Activated CD8-positive, alpha-beta T cell treated with anti-CD3 and anti-CD28 coated beads for 36 hours (primary cell): ENCODE measurements at regions not wholly inside any gene's neighbourhood (a gene's known extent, or its start where the extent isn't known, plus 50 kb on each side); places are given as distances from the start of the nearest gene placed in this dataset.

Experiments used
- ATAC-seq: fragments of 200-7000 bp; cut with Tn5 transposase; one replicate; pipeline ENCODE4 v1.10.0; 2021; ENCODE audit warnings: mild to moderate bottlenecking, moderate library complexity
- CTCF ChIA-PET: fragments of 350-600 bp; sonication (Branson Sonifier 250); formaldehyde crosslinking; loops from one replicate; lab custom pipeline; 2021; ENCODE audit warnings: antibody characterized with exemption; lab: Charles Lee
- POLR2A ChIA-PET: fragments of 350-600 bp; sonication (Branson Sonifier 250); formaldehyde crosslinking; loops from one replicate; lab custom pipeline; 2021; ENCODE audit warnings: antibody characterized with exemption; lab: Charles Lee
- DNase-seq: peaks from one replicate; pipeline ENCODE4 v3.0.0-alpha.2; 2020
- H3K27ac Mint-ChIP-seq: one replicate; pipeline ENCODE4 v1.8.0; 2021; ENCODE audit warnings: mild to moderate bottlenecking, mixed read lengths
- H3K27me3 Mint-ChIP-seq: one replicate; pipeline ENCODE4 v1.8.0; 2021; ENCODE audit warnings: mixed read lengths
- H3K36me3 Mint-ChIP-seq: one replicate; pipeline ENCODE4 v1.8.0; 2021; ENCODE audit warnings: low read depth, mixed read lengths
- H3K4me1 Mint-ChIP-seq: one replicate; pipeline ENCODE4 v1.8.0; 2021; ENCODE audit warnings: low read depth, mixed read lengths
- H3K4me3 Mint-ChIP-seq: one replicate; pipeline ENCODE4 v1.8.0; 2021; ENCODE audit warnings: mild to moderate bottlenecking, moderate library complexity, mixed read lengths
- H3K9me3 Mint-ChIP-seq: one replicate; pipeline ENCODE4 v1.8.0; 2021; ENCODE audit warnings: mixed read lengths
- CTCF ChIP-seq: fragments of 200-600 bp; IDR thresholded peaks from one replicate; pipeline ENCODE4 v1.8.0; 2022; ENCODE audit warnings: antibody characterized with exemption, mild to moderate bottlenecking
- intact Hi-C: fragments of 100-400 bp; cut with micrococcal nuclease; formaldehyde crosslinking; loops from one replicate; pipeline ENCODE4 v1.10.0; 2022

GRCh38 chr17:5817475-5818395 lies 233.4 kb upstream of the NLRP1 start:
- DNase-seq (no peak), ATAC-seq (no peak)
- intact Hi-C loops = no loop called here
- ChIA-PET POLR2A (no interaction called here), CTCF (no interaction called here)
- H3K9me3 Mint-ChIP-seq = peaks cover 2% of the 10 kb centered on the region
- peaks cover 14% of the 10 kb centered on the region for H3K27me3 Mint-ChIP-seq
- no peak overlapping the region for H3K27ac Mint-ChIP-seq
- no peak for TF ChIP-seq CTCF
- no peaks in the 10 kb centered on the region for H3K4me1 Mint-ChIP-seq
- H3K4me3 Mint-ChIP-seq = no peak overlapping the region
- no peaks in the 10 kb centered on the region for H3K36me3 Mint-ChIP-seq

- H3K36me3 Mint-ChIP-seq = no peaks in the 10 kb centered on the region
- ATAC-seq (no peak), DNase-seq (no peak)
- peaks cover 11% of the 10 kb centered on the region for H3K27me3 Mint-ChIP-seq
- no peaks in the 10 kb centered on the region for H3K9me3 Mint-ChIP-seq
- CTCF ChIA-PET = no interaction called here
- no peaks in the 10 kb centered on the region for H3K4me1 Mint-ChIP-seq
- intact Hi-C loops = no loop called here
- H3K4me3 Mint-ChIP-seq = no peak overlapping the region
- POLR2A ChIA-PET = no interaction called here
- no peak for TF ChIP-seq CTCF
- H3K27ac Mint-ChIP-seq = no peak overlapping the region
Observed at GRCh38 chr17:5819396-5819795, 235.1 kb upstream of the NLRP1 start.

- no peak overlapping the region for H3K27ac Mint-ChIP-seq
- no peaks in the 10 kb centered on the region for H3K36me3 Mint-ChIP-seq
- POLR2A ChIA-PET = no interaction called here
- CTCF ChIA-PET = no interaction called here
- peaks cover 14% of the 10 kb centered on the region for H3K27me3 Mint-ChIP-seq
- ATAC-seq (no peak), DNase-seq (no peak)
- H3K4me3 Mint-ChIP-seq = no peak overlapping the region
- no peaks in the 10 kb centered on the region for H3K4me1 Mint-ChIP-seq
- intact Hi-C loops = no loop called here
- H3K9me3 Mint-ChIP-seq = no peaks in the 10 kb centered on the region
- TF ChIP-seq CTCF = no peak
Observed at GRCh38 chr17:5819921-5820685, 235.8 kb upstream of the NLRP1 start.

GRCh38 chr17:5820721-5821456 lies 236.6 kb upstream of the NLRP1 start:
- intact Hi-C loops = no loop called here
- peak; percentile 80 for ATAC-seq
- TF ChIP-seq CTCF = no peak
- ChIA-PET CTCF (no interaction called here), POLR2A (interaction anchor here (1.0 kb wide), 1 partner anchor 36 kb away, joined by 3 read pairs; no protein-coding TSS in a partner anchor)
- H3K4me1 Mint-ChIP-seq = no peaks in the 10 kb centered on the region
- peaks cover 15% of the 10 kb centered on the region for H3K27me3 Mint-ChIP-seq
- H3K4me3 Mint-ChIP-seq = no peak overlapping the region
- no peak overlapping the region for H3K27ac Mint-ChIP-seq
- H3K36me3 Mint-ChIP-seq = no peaks in the 10 kb centered on the region
- H3K9me3 Mint-ChIP-seq = no peaks in the 10 kb centered on the region
- peak; percentile 44 for DNase-seq
